ENCODE measurements at regions not wholly inside any gene's neighbourhood (a gene's known extent, or its start where the extent isn't known, plus 50 kb on each side); places are given as distances from the start of the nearest gene placed in this dataset.

GRCh38 chr1:117751321-117751720, 145.5 kb downstream of the TENT5C start:
- Histone ChIP-seq H3K4ac (ENCODE audit: low read depth, low read length) (peak overlapping the region; percentile 54; the same call in 1 of the 2 replicates), H2BK20ac (ENCODE audit: low read depth, low read length) (0 out of 2 replicates have a peak overlapping the region, but pooled peaks have one; percentile 0), H3K14ac (replicated peaks; ENCODE audit: low read depth, low read length) (no peak overlapping the region), H4K5ac (ENCODE audit: low read depth, low read length) (no peak overlapping the region), H3K4me1 (ENCODE audit: control insufficient read depth, insufficient read depth, low read length) (peaks cover 12% of the 10 kb centered on the region), H3K18ac (ENCODE audit: low read depth, low read length) (no peak overlapping the region), H2AK9ac (replicated peaks; ENCODE audit: low read depth, low read length, poor library complexity) (no peak overlapping the region), H2AFZ (replicated peaks; ENCODE audit: low read length, poor library complexity) (no peak overlapping the region), H4K20me1 (ENCODE audit: insufficient read depth, low read length) (no peaks in the 10 kb centered on the region), H3K27ac (ENCODE audit: insufficient read depth, low read length) (no peak overlapping the region), H3K56ac (ENCODE audit: extremely low read depth, insufficient read depth, low read length) (no peak overlapping the region), H3K4me3 (ENCODE audit: insufficient read depth, low read depth, low read length) (no peak overlapping the region), H2BK5ac (ENCODE audit: low read depth, low read length, poor library complexity, severe bottlenecking) (no peak overlapping the region), H3K23ac (ENCODE audit: low read depth, low read length) (no peak overlapping the region), H3K27me3 (ENCODE audit: control insufficient read depth, insufficient read depth, low read length) (no peaks in the 10 kb centered on the region), H2BK120ac (ENCODE audit: low read depth, low read length) (peak overlapping the region; percentile 20; the same call in 1 of the 2 replicates), H3K36me3 (ENCODE audit: control insufficient read depth, insufficient read depth, low read length) (no peaks in the 10 kb centered on the region), H2AK5ac (ENCODE audit: low read depth, low read length) (no peak overlapping the region), H3K79me1 (ENCODE audit: low read depth in 1 of 2, low read length in 2 of 2) (no peaks in the 10 kb centered on the region; a peak in 1 of 4 replicates), H3K9me3 (ENCODE audit: control insufficient read depth, insufficient read depth, low read length) (peaks cover 2% of the 10 kb centered on the region; the same call in 1 of the 2 replicates), H3K4me2 (ENCODE audit: low read depth, low read length) (no peak overlapping the region), H2BK15ac (ENCODE audit: low read depth, low read length) (no peak overlapping the region), H3K9me1 (ENCODE audit: insufficient read depth, low read length) (peaks cover 7% of the 10 kb centered on the region), H4K91ac (ENCODE audit: insufficient read depth, low read depth, low read length) (no peak overlapping the region), H3K9ac (ENCODE audit: low read depth, low read length) (no peak overlapping the region), H4K8ac (ENCODE audit: low read depth in 2 of 2, low read length in 2 of 2) (no peak overlapping the region)
- WGBS, 2 experiments (ENCODE audit: extremely low coverage in 2 of 2, insufficient read length in 1 of 2) = 100% methylated on average over 1 of the region's 2 CpGs; no CpG with 5 or more reads in 1 of the 2 experiments
- no peak for ATAC-seq (ENCODE audit: low read depth)
- ChIA-PET POLR2A (ENCODE audit: unreplicated experiment) (no interaction called here), CTCF (no interaction called here)
- BruUV-seq (replicated peaks) = no TSS peak
- intact Hi-C loops (cut with micrococcal nuclease) (loop anchor here (10.0 kb wide), 3 partner anchors 387 to 687 kb away; partner anchors contain the start of genes MAN1A2 and TTF2), dilution Hi-C loops (cut with HindIII; ENCODE audit: low sequenced_read_pairs, unreplicated experiment) (no loop called here), in situ Hi-C loops (cut with MboI; ENCODE audit: low sequenced_read_pairs) (loop anchor here (10.0 to 25.0 kb wide), 3 partner anchors 136 to 389 kb away; partner anchors contain the start of genes MAN1A2 and TENT5C)
- TF ChIP-seq MAFK (IDR thresholded peaks at IDR 0.05; ENCODE audit: low read depth, low read length) (no peak), RAD21 (IDR thresholded peaks at IDR 0.05; ENCODE audit: low read length) (no peak), CEBPB (IDR thresholded peaks at IDR 0.05; ENCODE audit: low read depth, low read length) (no peak), CHD1 (IDR thresholded peaks at IDR 0.05; ENCODE audit: low read depth, low read length) (no peak), USF2 (IDR thresholded peaks at IDR 0.05; ENCODE audit: low read depth, low read length) (no peak), RFX5 (IDR thresholded peaks at IDR 0.05; ENCODE audit: low read depth, low read length) (no peak), NFE2L2 (IDR thresholded peaks at IDR 0.05; ENCODE audit: low read depth, low read length) (no peak), MXI1 (IDR thresholded peaks at IDR 0.05; ENCODE audit: borderline replicate concordance, low read depth, low read length) (no peak), ELK1 (IDR thresholded peaks at IDR 0.05; ENCODE audit: borderline replicate concordance, low read depth, low read length) (no peak), POLR2A (IDR thresholded peaks at IDR 0.05; ENCODE audit: low read depth, low read length) (no peak), MAZ (IDR thresholded peaks at IDR 0.05; ENCODE audit: borderline replicate concordance, low read depth, low read length) (no peak), BHLHE40 (IDR thresholded peaks at IDR 0.05; ENCODE audit: low read depth, low read length) (no peak)
- no peak for DNase-seq

Data from IMR-90 (cell line).